CD4-positive, alpha-beta T cell treated with Interleukin-10 for 1 hour (primary cell): ENCODE measurements at regions not wholly inside any gene's neighbourhood (a gene's known extent, or its start where the extent isn't known, plus 50 kb on each side); places are given as distances from the start of the nearest gene placed in this dataset.

ENCODE experiments used
- DNase-seq: peaks from one replicate; pipeline ENCODE4 v3.0.0-alpha.2; 2020

GRCh38 chr9:29668732-29669131 lies 2095.5 kb upstream of the C9orf72 start:
- no peak for DNase-seq

GRCh38 chr9:29669613-29670012 lies 2096.3 kb upstream of the C9orf72 start:
- no peak for DNase-seq

- DNase-seq = no peak
Observed at GRCh38 chr9:29685531-29685930, 2112.2 kb upstream of the C9orf72 start.

- no peak for DNase-seq
Observed at GRCh38 chr9:29691145-29691544, 2117.9 kb upstream of the C9orf72 start.

- DNase-seq = no peak
Observed at GRCh38 chr9:29691758-29692407, 2118.6 kb upstream of the C9orf72 start.

- DNase-seq = no peak
Observed at GRCh38 chr9:29697011-29697410, 2123.7 kb upstream of the C9orf72 start.

DNA sequence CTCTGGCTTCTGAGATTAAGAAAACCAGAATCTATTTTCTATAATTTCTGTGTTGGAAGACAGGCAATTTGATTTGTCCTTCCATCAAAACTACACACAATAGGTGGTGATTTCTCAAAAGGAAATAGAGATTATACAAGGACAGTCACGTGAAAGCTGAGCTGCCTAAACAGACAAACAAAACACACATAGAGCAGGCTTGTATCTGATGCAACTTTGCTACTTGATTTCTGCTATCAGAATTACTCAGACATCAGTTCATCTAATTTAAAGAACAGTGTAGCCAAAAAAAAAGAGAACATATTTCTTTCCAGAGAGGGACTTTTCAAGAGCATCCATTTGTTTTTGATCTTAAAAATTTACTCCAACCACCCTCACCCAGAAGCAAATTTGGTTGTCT lies 2128.3 kb upstream of the C9orf72 start:
- DNase-seq = no peak

DNA sequence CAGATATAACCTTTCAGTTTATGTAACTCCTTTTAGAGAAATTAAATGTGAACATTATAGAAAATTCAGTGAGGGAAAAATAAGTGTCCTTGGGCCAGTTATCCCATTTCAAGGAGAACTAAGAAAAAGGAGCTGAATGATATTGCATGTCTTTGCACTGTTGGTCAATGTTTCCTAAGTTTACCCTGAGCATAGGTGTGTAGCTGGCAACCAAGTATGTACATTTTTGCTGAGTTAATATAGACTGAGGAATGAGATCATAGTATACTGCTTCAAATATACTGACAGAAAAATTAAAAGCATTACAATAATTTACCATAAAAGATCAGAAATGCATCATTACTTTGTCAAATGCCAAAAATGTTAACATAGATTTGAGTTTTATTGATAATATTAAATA lies 2128.7 kb upstream of the C9orf72 start:
- DNase-seq = no peak

- DNase-seq = no peak
Observed at GRCh38 chr9:29714860-29715259, 2141.6 kb upstream of the C9orf72 start.

GRCh38 chr9:29717631-29718030 lies 2144.3 kb upstream of the C9orf72 start:
- no peak for DNase-seq

DNA sequence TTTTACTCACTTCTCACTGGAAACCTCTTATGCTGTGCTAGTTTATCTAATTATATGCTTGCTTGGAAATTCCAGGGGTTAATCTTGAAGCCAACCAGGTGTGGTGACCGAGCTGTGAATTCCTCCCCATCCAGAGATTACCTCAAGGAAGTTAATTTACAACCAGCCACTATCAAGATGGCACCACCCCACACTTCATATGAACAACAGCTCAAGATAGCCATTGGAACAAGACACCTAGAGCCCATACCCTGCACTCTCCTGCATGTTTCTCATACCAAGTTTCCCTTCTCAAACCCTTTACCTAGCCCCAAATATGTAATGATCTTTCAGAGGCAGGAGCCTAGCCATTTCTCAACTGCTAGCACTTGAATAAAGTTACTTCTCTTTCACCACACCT lies 2156.9 kb upstream of the C9orf72 start:
- DNase-seq = no peak

DNA sequence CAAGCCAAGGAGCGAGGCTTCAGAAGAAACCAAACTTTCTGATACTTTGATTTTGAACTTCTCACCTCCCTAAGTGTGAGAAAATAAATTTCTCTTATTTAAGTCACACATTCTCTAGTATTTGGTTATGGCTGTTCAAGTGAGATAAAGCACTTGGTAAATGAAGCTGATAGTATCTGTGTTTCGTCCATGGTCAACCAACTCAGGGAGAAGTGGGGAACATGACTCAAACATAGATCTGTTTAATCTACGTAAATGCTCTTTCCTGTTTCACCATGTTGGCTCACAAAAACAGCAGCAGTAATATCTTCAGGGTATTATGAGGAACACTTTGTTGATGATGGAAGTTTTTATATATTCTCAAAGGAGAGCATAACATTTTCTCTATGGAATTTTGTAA lies 2167.2 kb upstream of the C9orf72 start:
- DNase-seq = no peak

GRCh38 chr9:29741169-29741568 lies 2167.9 kb upstream of the C9orf72 start:
- no peak for DNase-seq

DNA sequence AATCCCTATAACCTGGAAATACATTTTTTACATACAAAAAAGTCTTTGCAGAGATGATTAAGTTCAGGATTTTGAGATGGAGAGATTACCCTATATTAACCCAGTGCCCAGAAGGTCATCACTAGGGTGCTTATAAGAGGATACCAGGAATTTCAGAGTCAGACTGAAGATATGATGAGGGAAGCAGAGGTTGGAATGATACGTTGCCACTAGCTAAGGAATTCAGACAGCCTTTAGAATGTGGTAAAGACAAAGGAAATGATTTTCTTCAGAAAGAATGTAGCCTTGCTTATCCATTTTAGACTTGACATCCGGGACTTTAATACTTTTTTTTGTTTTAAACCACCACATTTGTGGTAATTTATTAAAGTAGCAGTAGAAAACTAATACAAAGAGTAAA lies 2176.8 kb upstream of the C9orf72 start:
- DNase-seq = no peak

DNA sequence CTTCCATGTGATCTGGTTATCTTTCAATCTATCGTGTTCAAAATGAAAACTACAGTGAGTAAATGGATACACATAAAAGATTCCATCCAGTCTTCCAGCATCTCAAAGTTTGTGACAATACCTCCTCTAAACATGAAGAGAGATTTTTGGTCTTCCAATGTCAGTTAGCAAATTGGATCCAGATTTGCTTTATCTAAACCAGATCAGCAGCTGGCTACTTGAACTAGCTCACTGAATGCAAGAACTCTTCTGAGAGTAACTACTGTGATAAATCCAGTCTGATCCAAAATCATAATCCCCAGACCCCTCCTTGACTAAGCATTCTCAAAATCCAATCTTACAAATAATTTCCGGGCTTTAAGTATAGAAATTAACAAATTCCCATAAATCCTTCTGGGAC lies 2177.9 kb upstream of the C9orf72 start:
- DNase-seq = no peak

DNA sequence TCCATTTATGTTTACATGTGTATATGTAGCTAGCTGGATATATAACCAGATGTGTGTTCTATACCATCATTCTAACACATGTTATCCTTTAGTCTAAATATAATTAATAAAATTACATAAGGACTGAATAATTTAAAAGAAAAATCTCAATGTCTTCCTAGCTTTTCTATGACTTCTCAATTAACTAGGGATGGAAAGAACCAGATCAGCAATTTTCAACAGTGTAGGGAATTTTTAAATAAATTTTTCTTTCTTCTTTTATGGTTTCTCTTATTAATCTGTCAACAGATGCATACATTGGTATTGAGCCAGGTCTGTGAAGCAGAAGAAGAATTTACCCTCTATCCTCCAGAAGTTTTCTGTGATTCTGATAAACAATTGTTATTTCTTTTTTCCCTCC lies 2180.4 kb upstream of the C9orf72 start:
- no peak for DNase-seq

DNA sequence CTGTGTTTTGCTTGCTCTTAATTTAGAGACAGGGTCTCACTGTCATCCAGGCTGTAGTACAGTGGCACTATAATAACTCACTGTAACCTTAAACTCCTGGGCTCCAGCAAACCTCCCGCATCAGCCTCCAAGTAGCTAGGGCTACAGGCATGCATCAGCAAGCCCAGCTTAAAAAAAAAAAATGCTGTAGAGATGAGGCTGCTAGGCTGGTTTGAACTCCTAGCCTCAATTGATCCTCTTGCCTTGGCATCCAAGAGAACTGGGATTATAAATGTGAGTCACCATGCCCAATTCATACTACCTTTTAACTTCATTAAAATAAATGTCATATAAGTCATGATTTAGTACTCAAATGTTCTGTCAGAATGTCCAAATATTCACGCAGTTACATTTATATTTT lies 2195.7 kb upstream of the C9orf72 start:
- no peak for DNase-seq

DNA sequence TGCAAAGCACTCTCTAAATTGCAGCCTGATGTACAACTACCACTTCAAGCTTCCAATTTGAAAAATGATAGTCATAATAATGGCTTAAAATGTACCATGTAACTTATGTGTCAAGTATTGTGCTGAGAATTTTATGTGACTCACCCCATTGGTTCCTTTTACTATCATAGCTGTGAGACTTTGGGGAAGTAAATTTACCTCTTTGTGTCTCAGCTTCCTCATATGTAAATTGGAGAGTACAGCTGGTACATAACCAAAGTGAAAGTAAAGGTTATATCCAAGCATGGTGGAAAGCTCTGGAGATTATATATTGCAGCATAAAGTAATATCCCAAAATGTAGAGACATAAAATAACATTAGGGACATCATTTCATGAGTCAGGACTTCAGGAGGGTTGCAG lies 2200.4 kb upstream of the C9orf72 start:
- no peak for DNase-seq

GRCh38 chr9:29775491-29775890 lies 2202.2 kb upstream of the C9orf72 start:
- no peak for DNase-seq

GRCh38 chr9:29778281-29778849 lies 2205.1 kb upstream of the C9orf72 start:
- no peak for DNase-seq

- DNase-seq = no peak
Observed at GRCh38 chr9:29793970-29794369, 2220.7 kb upstream of the C9orf72 start.

DNA sequence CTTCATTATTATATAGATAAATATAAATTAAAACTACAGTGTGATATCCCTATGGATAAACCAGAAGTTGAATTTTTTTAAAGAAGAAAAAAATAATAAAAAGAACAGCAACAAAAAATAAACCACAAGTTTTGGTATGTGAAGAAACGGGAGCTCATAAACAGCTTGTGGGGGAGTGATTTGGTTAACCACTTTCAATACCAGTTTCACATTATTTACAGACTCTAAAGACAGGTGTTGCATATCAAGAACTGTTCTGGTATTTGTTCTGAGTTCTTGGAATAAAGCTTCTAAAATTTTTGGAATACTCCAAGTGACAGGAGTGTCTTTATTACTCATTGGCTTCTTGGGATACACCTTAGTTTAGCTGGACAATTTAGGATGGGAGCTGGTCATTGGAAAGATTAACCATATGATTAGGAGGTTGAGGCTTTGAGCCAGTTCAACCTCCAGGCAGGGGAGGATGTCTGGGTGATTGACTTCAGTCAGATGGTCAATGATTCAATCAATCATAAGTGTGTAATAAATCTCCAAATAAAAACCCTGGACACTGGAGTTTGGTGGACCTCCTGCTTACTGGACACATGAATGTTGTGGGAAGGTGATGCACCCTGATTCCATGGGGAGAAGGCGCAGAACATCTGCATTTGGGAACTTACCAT lies 2223.1 kb upstream of the C9orf72 start:
- DNase-seq = no peak

DNA sequence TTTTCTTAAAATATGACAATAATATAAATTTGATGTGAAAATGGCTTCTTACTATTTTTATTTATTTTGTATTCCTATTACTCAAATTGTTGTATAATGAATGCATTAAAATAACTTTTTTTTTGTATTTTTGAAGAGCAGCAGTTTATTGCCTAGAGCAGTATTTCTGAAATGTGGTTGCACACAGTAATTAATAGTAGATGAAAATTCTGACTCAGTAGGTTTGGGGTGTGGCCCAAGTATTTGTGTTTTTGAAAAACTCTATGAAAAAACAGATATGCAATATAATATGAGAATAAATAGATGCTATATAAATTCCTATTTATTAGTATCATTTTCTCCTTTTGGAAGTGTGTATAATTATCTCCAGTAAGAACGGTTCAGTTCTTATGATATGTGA lies 2225.3 kb upstream of the C9orf72 start:
- no peak for DNase-seq

DNA sequence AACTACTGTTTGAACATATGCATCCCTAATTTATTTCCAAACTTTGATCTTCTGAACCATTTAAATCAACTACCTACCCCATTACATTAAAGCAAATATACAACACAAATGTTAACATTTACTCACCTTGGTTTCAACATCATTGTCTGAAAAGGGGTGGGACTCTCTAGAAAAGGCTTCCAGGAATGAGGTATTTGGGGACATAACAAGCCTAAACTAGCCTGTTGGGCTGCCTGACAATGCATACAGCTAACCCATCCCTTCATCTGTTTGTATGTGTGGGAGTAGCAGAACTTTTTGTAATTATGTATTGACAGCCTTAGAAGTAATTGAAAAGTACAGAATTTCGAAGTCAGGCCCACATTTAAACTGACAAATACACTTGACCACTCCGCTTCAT lies 2225.9 kb upstream of the C9orf72 start:
- DNase-seq = no peak

DNA sequence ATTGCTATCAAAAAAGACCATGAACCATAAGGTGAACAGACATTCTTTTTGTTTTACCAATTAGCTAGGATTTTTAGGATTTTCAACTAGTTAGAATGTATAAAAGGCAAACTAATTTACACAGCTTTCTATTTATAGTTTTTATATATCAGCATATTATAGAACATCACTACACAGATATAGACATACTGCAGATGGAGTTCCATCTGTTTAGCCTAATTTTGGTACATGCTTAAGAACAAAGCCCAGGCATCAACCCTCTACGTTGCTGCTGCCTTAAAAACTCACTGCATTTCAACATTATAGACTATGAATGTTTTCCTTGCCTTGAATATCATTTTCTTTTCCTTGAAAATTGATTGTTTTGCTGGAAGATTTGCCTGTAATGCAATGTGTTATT lies 2227.5 kb upstream of the C9orf72 start:
- DNase-seq = no peak
